Effector CD4-positive, alpha-beta T cell (primary cell): ENCODE measurements at regions not wholly inside any gene's neighbourhood (a gene's known extent, or its start where the extent isn't known, plus 50 kb on each side); places are given as distances from the start of the nearest gene placed in this dataset.

Experiments
- DNase-seq: peaks from one replicate; pipeline ENCODE4 v3.0.0-alpha.2; 2020

DNA sequence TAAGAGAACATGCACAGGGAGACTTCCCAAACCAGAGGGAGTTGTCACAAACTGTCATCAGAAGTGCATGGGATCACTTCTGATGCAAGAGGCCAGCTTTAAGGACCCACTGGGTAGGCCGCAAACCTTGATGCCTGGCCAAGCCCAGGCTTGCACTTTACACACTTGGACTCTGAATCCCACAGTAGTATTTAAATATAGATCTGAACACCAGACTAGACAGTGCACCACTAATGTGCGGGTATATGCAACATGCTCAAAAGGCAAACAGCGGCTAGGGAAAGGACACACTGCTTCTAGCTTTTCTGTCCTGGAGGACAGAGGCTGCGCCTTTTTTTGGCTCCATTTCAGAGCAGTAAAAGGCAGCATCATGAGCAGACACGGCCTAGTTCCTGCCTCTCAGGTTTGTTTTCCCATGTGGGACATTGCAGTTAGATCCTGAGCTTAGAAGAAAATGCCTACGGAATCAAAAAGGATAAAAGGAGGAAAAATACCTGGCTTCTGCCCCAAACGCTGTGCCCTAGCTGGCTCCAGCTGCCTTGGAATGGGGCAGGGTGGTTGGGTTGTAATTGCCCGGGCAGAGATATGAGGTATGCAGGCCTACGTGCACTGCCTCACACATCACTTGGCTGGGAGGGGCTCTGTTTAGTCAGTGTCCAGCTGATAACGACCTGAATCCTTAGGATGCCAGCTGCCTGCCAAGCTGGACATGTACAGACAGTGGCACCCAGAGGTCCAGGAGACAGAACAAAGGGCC, 84.5 kb upstream of the EGLN3 start:
- DNase-seq: no peak

DNA sequence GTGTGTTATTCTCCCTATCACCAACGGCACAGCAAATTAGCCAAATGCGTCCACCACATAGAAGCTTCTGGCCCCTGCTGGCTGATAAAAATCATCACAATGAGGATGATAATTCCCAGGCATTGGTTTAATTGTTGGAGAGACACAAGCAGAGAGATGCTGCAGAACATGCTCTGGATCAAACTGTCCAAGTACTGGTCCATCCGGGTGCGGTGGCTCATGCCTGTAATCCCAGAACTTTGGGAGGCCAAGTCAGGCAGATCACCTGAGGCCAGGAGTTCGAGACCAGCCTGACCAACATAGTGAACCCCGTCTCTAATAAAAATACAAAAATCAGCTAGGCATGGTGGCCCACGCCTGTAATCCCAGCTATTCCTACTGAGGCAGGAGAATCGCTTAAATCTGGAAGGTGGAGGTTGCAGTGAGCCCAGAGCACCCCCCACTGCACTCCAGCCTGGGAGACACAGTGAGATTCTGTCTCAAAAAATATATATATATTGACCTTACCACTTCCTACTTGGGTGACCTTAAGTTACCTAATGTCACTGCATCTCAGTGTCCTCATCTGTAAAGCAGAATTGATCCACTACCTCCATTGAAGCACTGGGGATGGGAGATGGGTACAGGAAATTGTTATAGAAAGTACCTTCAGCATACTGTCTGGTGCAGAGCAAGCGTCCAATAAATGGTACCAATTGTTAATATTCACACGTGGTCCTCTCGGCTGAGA, 83.7 kb upstream of the EGLN3 start:
- DNase-seq: no peak

- no peak for DNase-seq
Measured at GRCh38 chr14:34032720-34033119, 81.8 kb upstream of the EGLN3 start.

- no peak for DNase-seq
Measured at GRCh38 chr14:34030864-34031263, 80.0 kb upstream of the EGLN3 start.

DNA sequence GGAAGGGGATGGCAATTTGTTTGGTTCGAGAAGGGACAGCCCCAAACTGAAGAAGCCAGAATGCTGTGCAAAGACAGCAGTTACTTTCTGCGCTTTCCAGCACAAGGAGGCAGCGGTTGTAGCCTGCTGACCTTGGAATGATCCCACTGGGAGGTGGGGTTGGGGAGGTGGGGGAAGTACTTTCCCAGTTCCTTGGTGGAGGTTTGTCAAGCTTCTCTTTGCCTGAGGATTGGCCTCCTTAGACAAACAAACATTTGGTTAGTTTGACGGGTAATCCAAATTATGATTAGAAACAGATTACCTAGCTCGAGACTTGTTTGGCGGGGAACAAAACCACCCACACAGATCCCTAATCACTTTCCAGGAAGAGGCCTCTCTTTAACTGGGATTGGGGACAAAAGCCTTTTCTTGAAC, 79.1 kb upstream of the EGLN3 start:
- DNase-seq: no peak

- DNase-seq: no peak
Measured at GRCh38 chr14:34027990-34028495, 77.2 kb upstream of the EGLN3 start.

GRCh38 chr14:34027130-34027989, 76.5 kb upstream of the EGLN3 start:
- no peak for DNase-seq

DNA sequence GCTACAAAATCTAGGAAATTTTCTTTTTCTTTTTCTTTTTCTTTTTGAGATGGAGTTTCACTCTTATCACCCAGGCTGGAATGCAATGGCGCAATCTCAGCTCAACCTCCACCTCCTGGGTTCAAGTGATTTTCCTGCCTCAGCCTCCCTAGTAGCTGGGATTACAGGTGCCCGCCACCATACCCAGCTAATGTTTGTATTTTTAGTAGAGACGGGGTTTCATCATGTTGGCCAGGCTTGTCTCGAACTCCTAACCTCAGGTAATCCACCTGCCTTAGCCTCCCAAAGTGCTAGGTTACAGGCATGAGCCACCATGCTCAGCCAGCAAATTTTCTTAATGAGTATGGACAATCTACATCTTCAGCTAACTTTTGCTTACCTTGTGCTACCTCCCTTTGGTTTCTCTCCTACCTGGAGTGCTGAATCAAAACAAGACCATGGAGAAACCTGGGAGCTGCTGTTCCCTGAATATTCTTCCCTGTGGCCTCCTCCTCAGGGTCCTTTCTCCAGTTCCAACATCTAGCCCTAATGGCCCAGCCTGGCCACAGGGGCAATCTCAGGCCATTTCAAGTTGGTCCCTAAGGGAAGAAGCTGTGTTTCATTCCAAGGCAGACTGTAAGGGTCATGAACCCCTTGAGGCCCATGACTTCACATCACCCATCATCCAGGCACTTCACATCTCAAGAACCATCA, 74.6 kb upstream of the EGLN3 start:
- no peak for DNase-seq

- DNase-seq: no peak
Measured at GRCh38 chr14:34024768-34025144, 73.9 kb upstream of the EGLN3 start.

DNA sequence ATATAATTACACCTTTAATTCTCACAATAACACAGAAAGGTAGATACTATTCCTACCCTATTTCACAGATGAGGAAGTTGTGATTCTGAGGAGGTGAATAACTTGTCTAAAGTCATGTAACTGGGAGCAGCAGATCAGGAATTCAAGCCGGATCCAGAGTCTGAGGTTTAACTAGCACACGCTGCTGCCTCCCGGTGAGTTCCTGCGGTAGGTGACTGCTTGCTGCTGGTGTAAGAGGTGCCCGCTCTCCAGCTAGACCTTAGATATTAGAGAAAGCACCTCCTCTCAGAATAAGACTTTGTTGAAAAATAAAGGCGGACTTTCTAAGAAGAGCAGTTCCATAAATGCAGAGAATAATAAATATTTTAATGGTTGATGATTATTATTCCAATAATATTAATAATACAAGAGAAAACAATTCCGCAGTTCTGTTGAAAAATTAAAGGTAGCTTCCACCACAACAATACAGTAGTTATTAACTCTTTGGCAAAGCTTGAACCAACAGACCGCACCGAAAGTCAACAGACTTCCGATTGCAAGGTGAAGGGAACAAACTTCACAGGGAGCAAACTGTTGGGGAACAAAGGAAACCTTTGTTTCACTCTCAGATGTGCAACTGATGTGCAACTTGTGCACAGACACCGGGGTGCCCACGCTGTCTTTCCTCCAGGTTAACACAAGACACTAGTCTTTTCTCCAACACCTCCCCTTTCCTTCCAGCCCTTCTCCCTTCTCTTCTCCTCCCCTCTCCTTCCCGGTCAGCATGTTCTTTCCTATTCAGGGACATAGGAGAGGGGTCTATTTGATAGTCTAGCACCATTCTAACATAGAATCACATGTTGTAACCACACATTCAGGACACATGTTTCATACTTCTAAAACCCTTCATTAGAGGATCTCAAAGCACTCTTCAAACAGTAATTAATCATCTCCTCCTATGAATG, 73.2 kb upstream of the EGLN3 start:
- DNase-seq: no peak

DNA sequence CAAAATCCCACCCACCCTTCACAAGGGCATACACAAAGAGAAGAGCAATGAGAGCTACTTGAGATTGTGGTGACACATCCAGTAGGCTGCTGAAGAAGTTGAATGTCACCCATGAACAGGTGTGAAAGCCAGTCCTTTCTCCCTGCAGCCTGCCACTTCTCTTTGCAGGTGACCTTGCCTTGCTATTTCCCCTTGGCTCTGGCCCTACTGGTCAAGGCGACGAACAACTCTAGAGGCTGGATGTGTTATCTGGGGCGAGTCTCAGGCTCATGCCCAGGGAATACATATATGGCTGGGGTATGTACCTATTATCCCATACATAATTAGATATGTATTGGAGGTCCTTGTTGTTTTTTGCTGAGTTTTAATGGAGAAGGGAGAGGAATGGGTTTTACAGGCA, 70.2 kb upstream of the EGLN3 start:
- no peak for DNase-seq

DNA sequence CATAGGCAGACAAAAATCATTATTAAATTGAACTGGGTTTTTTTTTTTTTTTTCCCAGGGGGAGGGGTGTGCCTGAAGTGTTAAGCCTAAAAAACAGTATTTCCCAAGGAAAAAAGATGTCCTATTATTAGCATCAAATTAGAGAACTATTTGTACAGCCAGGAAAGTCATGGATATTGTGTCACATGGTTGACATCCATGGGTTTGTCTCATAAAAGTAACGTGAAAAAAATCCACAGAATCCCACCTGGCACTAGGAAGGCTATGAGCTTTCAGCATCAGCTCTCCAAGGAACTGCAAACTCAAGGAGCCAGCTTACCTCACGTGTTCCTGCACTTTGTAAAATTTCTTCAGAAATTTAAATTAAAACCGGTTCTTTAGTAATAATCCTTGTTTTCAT, 69.1 kb upstream of the EGLN3 start:
- DNase-seq: no peak

DNA sequence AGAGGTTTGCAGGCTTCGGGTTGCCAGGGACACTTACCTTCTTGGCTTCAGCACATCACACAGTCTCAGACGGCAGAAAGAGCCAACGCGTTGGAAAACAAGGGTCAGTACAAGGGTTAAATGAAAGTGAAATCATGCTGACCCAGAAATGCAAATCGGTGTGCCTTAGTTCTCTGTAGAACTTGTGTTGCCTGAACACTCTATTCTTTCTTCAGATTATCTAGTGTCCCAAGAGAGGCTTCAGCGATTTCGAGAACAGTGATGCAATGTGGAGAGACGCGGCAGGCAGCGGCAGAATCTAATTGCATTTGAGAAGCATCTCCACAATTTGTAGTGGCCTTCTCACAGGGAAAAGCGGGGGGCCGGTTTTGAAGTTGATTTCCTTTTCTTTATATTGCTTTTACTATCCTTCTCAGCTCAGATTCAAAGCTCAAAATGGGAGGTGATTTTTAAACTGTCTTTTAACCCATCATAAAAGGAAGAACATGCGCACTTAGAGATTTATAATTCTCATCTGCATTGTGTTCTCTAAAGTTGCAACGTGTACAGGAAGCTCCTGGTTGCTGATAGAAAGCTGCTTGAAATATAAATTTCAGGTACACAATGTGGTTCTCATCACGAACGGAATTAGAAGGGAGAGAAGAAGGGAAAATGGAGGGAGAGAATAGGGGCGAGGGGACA, 67.8 kb upstream of the EGLN3 start:
- DNase-seq: no peak

- DNase-seq: no peak
Measured at GRCh38 chr14:34018125-34018524, 67.3 kb upstream of the EGLN3 start.

- no peak for DNase-seq
Measured at GRCh38 chr14:34015383-34015782, 64.5 kb upstream of the EGLN3 start.

DNA sequence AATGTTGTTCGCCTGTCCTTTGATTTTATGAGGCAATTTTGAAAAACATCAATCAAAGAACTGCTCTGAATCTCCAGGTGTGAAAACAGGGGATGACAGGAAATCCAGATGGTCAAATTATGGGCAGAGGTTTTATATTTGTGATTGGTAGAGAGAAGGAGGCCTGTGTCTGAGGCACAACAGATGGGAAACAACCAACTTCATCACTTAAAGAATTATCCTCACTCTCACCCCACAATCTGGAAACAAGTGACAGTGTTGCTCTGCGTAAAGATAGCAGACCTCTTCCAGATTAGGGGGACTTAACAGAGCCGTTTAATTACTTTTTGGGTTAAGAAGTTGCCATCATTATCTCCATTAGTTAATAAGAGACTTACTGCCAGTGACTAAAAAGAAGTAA, 64.1 kb upstream of the EGLN3 start:
- DNase-seq: no peak

GRCh38 chr14:34013721-34014060, 62.8 kb upstream of the EGLN3 start:
- no peak for DNase-seq

- no peak for DNase-seq
Measured at GRCh38 chr14:34012978-34013720, 62.3 kb upstream of the EGLN3 start.

DNA sequence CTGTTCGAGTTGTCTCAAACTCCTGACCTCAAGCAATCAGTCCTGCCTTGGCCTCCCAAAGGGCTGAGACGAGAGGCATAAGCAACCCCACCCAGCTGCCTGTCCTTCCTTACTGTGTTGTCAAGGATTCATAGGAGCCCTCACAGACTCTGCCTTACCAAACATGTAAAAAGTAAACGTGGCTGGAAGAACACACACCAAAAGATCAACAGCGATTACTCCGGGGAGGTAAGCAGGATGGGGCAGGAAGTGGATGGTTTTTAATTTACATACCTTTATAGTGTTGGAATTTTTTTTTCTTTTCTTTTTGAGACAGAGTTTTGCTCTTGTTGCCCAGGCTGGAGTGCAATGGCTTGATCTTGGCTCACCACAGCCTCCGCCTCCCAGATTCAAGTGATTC, 61.5 kb upstream of the EGLN3 start:
- no peak for DNase-seq

GRCh38 chr14:34009956-34010355, 59.1 kb upstream of the EGLN3 start:
- DNase-seq: no peak
